ENCODE measurements at regions not wholly inside any gene's neighbourhood (a gene's known extent, or its start where the extent isn't known, plus 50 kb on each side); places are given as distances from the start of the nearest gene placed in this dataset.

GRCh38 chr6:139686308-139686707 lies 311.9 kb upstream of the CITED2 start:
- TF ChIP-seq, protein P1, sequence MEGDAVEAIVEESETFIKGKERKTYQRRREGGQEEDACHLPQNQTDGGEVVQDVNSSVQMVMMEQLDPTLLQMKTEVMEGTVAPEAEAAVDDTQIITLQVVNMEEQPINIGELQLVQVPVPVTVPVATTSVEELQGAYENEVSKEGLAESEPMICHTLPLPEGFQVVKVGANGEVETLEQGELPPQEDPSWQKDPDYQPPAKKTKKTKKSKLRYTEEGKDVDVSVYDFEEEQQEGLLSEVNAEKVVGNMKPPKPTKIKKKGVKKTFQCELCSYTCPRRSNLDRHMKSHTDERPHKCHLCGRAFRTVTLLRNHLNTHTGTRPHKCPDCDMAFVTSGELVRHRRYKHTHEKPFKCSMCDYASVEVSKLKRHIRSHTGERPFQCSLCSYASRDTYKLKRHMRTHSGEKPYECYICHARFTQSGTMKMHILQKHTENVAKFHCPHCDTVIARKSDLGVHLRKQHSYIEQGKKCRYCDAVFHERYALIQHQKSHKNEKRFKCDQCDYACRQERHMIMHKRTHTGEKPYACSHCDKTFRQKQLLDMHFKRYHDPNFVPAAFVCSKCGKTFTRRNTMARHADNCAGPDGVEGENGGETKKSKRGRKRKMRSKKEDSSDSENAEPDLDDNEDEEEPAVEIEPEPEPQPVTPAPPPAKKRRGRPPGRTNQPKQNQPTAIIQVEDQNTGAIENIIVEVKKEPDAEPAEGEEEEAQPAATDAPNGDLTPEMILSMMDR (IDR thresholded peaks at IDR 0.05) = no peak
- DNase-seq (ENCODE audit: low spot score) = no peak
- ATAC-seq (ENCODE audit: low FRiP score) = no peak

- TF ChIP-seq, protein P1 (IDR thresholded peaks at IDR 0.05) = no peak
- ATAC-seq (ENCODE audit: low FRiP score) (no peak), DNase-seq (ENCODE audit: low spot score) (no peak)
These were observed 310.6 kb upstream of the CITED2 start for GRCh38 chr6:139685009-139685408.

GRCh38 chr6:139680819-139681218 lies 306.4 kb upstream of the CITED2 start:
- DNase-seq (ENCODE audit: low spot score) = no peak

GRCh38 chr6:139679516-139680179 lies 305.2 kb upstream of the CITED2 start:
- ATAC-seq (ENCODE audit: low FRiP score) = no peak
- no peak for DNase-seq (ENCODE audit: low spot score)
- TF ChIP-seq, protein P1 (IDR thresholded peaks at IDR 0.05) = no peak

More at GRCh38 chr6:139680819-139681218, 306.4 kb upstream of the CITED2 start:
- TF ChIP-seq, protein P1 (IDR thresholded peaks at IDR 0.05) = no peak
- no peak for ATAC-seq (ENCODE audit: low FRiP score)

- TF ChIP-seq, protein P1 (IDR thresholded peaks at IDR 0.05) = no peak
- no peak for DNase-seq (ENCODE audit: low spot score)
- no peak for ATAC-seq (ENCODE audit: low FRiP score)
These were observed 302.3 kb upstream of the CITED2 start for GRCh38 chr6:139676718-139677117.

- ATAC-seq (ENCODE audit: low FRiP score) = no peak
These were observed 291.8 kb upstream of the CITED2 start for GRCh38 chr6:139666284-139666683.

DNA sequence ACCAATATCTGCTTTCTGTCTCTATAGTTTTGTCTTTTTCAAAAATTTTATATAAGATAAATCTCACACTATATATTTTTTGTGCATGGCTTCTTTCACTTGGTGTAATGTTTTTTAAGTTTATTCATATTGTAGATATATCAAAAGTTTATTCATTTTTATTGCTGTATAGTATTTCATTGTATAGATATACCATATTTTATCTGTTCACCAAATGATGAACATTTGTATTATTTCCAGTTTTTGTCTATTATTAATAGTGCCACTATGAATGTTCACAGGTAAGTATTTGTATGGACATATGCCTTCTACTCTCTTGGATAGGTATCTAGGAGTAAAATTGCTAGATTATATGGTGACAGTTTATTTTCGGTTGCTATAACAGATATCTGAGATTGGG lies 289.5 kb upstream of the CITED2 start:
- TF ChIP-seq, protein P1 (IDR thresholded peaks at IDR 0.05) = no peak
- DNase-seq (ENCODE audit: low spot score) (no peak), ATAC-seq (ENCODE audit: low FRiP score) (no peak)

More at GRCh38 chr6:139666284-139666683, 291.8 kb upstream of the CITED2 start:
- TF ChIP-seq, protein P1 (IDR thresholded peaks at IDR 0.05) = no peak
- DNase-seq (ENCODE audit: low spot score) = no peak
